Heart right ventricle (tissue), 16 donors: ENCODE measurements at regions not wholly inside any gene's neighbourhood (a gene's known extent, or its start where the extent isn't known, plus 50 kb on each side); places are given as distances from the start of the nearest gene placed in this dataset.

Experiments used
- ATAC-seq, 8 donors: fragments of 200-7000 bp; cut with Tn5 transposase; one replicate each; pipeline ENCODE4 v1.9.1; 2020; ENCODE audit warnings: mild to moderate bottlenecking in 8 of 8, moderate library complexity in 8 of 8, moderate number of reproducible peaks in 1 of 8
- DNase-seq, 2 donors: peaks; one replicate each; pipeline ENCODE4 v3.0.0-alpha.2; 2020
- H3K27ac ChIP-seq, 10 donors: fragments of 200-600 bp; sonication (generic) in 2 of 10; one replicate each; pipeline versions ENCODE4 v1.5.0 to v1.8.0; 2020 to 2022; ENCODE audit warnings: mild to moderate bottlenecking in 3 of 10
- H3K27me3 ChIP-seq, 7 donors: fragments of 200-600 bp; one replicate each; pipeline ENCODE4 v1.8.0; 2021 to 2022; ENCODE audit warnings: mild to moderate bottlenecking in 2 of 7
- H3K36me3 ChIP-seq, 9 donors: fragments of 200-600 bp; sonication (generic) in 1 of 9; one replicate each; pipeline versions ENCODE4 v1.5.0 to v1.8.0; 2020 to 2022; ENCODE audit warnings: mild to moderate bottlenecking in 2 of 9
- H3K4me1 ChIP-seq, 9 donors: fragments of 200-600 bp; sonication (generic) in 1 of 9; one replicate each; pipeline versions ENCODE4 v1.5.0 to v1.8.0; 2020 to 2022; ENCODE audit warnings: mild to moderate bottlenecking in 4 of 9
- H3K4me3 ChIP-seq, 10 donors: fragments of 200-600 bp; sonication (generic) in 2 of 10; one replicate each; pipeline versions ENCODE4 v1.5.0 to v1.8.0; 2020 to 2022; ENCODE audit warnings: mild to moderate bottlenecking in 7 of 10, moderate library complexity in 2 of 10
- H3K9me3 ChIP-seq, 11 donors: fragments of 200-600 bp in 10 of 11; sonication (generic) in 2 of 11; one replicate each; pipeline versions ENCODE4 v1.5.0 to v1.8.0; 2013 to 2022; ENCODE audit warnings: mild to moderate bottlenecking in 2 of 11, control low read depth in 1 of 11, moderate library complexity in 1 of 11
- CTCF ChIP-seq, 9 donors: fragments of 200-600 bp; sonication (generic) in 2 of 9; IDR thresholded peaks; one replicate each; pipeline versions ENCODE4 v1.5.0 to v1.8.0; 2021 to 2022; ENCODE audit warnings: antibody characterized with exemption in 9 of 9, mild to moderate bottlenecking in 5 of 9, moderate library complexity in 1 of 9
- WGBS, 2 donors: extraction: QIAGEN DNeasy Blood & Tissue Kit; methylation state at CpG; one replicate each; pipeline ENCODE4 v1.1.7; 2013; ENCODE audit warnings: inconsistent platforms in 1 of 2; 5-methylcytosine and 5-hydroxymethylcytosine counted together
- intact Hi-C, 10 donors: fragments of 100-400 bp; cut with DNase I; formaldehyde crosslinking; loops; one replicate each; pipeline versions ENCODE4 v1.11.1 to v1.14.2; 2022
- donor health status: Arrhythmogenic right ventricular cardiomyopathy.
- donor health status: ischemic (EF 13 %, LVEDD 7.1; RV severe dilation, severe dysfunction).
- donor health status: healthy with polysubstance abuse.
- donor health status: DM: no; HTN: yes; CAD: no.
- donor health status: DM: no; HTN: no; CAD: no.
- donor health status: ischemic (EF 25% LVEDD 6.9; RV normal size, moderate dysfunction).
- donor health status: ischemic (EF 25% LVEDD 5.7; RV mildly dilated, moderate dysfunction).
- donor health status: healthy.
- donor health status: DM: yes; HTN: yes; CAD: no.
- donor health status: Ischemic cardiomyopathy.
- donor health status: ischemic (EF 35%, LVEDD 5.7; RV mildly dilated, moderate dysfunction).
- donor health status: nonischemic (EF 11% LVEDD 7.7; RV severe dilation, severe dysfunction).
- donor health status: DM: yes; HTN: yes; CAD: no.
- donor health status: PGD.
- donor health status: ischemic (EF 29% LVEDD 5.4; RV normal size, mild dysfunction).
- donor health status: nonischemic (EF 23%, LVEDD 6.1; RV moderate dilation, normal function).

GRCh38 chr5:135173662-135174290 lies 139.7 kb upstream of the PITX1 start:
- TF ChIP-seq CTCF (IDR thresholded peaks at IDR 0.05), result no peak
- H3K27ac ChIP-seq, result no peak overlapping the region
- peaks cover 0 to 64% (median 48%) of the 10 kb centered on the region in 7 donors for H3K27me3 ChIP-seq
- WGBS, 2 donors, result 67 to 85% methylated on average over 6 of the region's 6 CpGs
- ATAC-seq (no peak), DNase-seq (no peak)
- no peak overlapping the region for H3K4me3 ChIP-seq
- intact Hi-C loops, result no loop called here
- no peaks in the 10 kb centered on the region for H3K36me3 ChIP-seq
- no peaks in the 10 kb centered on the region for H3K4me1 ChIP-seq
- H3K9me3 ChIP-seq, result no peaks in the 10 kb centered on the region

DNA sequence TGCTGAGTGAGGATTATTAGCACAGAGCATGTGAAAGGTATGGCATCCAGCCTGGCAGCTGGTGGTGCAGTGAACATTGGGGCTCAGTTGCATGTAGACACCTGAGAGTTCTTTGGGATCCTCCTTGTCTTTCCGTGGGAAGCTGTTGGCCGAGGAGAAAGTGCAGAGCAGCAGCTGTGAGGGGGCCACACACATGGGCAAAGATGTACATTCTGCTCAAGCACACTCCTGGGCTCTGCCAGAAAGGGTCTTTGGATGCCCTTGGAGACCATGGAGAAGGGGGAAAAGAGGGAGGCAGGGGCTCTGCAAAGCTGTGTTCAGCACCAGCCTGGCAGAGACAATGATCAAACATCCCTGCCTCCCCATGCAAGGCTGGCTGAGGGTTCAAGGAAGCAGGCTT lies 138.7 kb upstream of the PITX1 start:
- intact Hi-C loops, result no loop called here
- WGBS, 2 donors, result 33 to 76% methylated on average over 2 of the region's 2 CpGs
- ATAC-seq, result no peak

DNA sequence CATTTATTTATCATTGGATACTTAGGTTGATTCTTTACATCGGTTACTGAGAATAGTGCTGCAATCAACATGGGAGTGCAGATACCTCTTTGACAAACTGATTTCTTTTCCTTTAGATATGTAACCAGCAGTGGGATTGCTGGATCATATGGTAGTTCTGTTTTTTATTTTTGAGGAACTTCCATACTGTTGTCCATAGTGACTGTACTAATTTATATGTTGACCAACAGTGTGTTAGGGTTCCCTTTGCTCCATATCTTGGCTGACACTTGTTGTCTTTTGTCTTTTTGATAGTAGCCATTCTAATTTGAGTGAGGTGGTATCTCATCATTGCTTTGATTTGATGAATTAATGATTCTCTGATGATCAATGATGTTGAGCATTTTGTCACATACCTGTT lies 137.3 kb upstream of the PITX1 start:
- TF ChIP-seq CTCF (IDR thresholded peaks at IDR 0.05), result no peak
- 91 to 95% methylated on average over 1 of the region's 1 CpG for WGBS, 2 donors

More for the DNA sequence above, 138.7 kb upstream of the PITX1 start:
- Histone ChIP-seq H3K4me1 (no peaks in the 10 kb centered on the region), H3K27me3 (peaks cover 4 to 70% (median 57%) of the 10 kb centered on the region in 7 donors), H3K9me3 (no peaks in the 10 kb centered on the region), H3K36me3 (no peaks in the 10 kb centered on the region), H3K4me3 (no peak overlapping the region), H3K27ac (no peak overlapping the region)
- TF ChIP-seq CTCF (IDR thresholded peaks at IDR 0.05), result no peak
- DNase-seq, result no peak

GRCh38 chr5:135170500-135170899 lies 136.5 kb upstream of the PITX1 start:
- no peaks in the 10 kb centered on the region for H3K4me1 ChIP-seq
- no peak overlapping the region for H3K4me3 ChIP-seq
- DNase-seq (no peak), ATAC-seq (no peak)
- H3K36me3 ChIP-seq, result no peaks in the 10 kb centered on the region
- H3K9me3 ChIP-seq, result no peaks in the 10 kb centered on the region
- peaks cover 4 to 77% (median 61%) of the 10 kb centered on the region in 7 donors for H3K27me3 ChIP-seq
- no peak overlapping the region for H3K27ac ChIP-seq
- intact Hi-C loops, result no loop called here
- WGBS, 2 donors, result 89 to 93% methylated on average over 2 of the region's 2 CpGs
- TF ChIP-seq CTCF (IDR thresholded peaks at IDR 0.05), result no peak

More for the DNA sequence above, 137.3 kb upstream of the PITX1 start:
- H3K9me3 ChIP-seq, result no peaks in the 10 kb centered on the region
- no peak for ATAC-seq
- no peaks in the 10 kb centered on the region for H3K4me1 ChIP-seq
- H3K27ac ChIP-seq, result no peak overlapping the region
- intact Hi-C loops, result no loop called here
- H3K27me3 ChIP-seq, result peaks cover 4 to 71% (median 61%) of the 10 kb centered on the region in 7 donors
- H3K4me3 ChIP-seq, result no peak overlapping the region
- no peaks in the 10 kb centered on the region for H3K36me3 ChIP-seq
- no peak for DNase-seq
